NB4 (cell line): ENCODE measurements at regions not wholly inside any gene's neighbourhood (a gene's known extent, or its start where the extent isn't known, plus 50 kb on each side); places are given as distances from the start of the nearest gene placed in this dataset.
A peak's percentile ranks its signal among the peaks of the same experiment; 100 is the strongest.

ENCODE experiments used
- DNase-seq: peaks from one replicate; pipeline ENCODE4 v3.0.0; 2010; ENCODE audit warnings: low read depth
- H3K4me3 ChIP-seq: one replicate; pipeline ENCODE4 v1.5.1; 2011; ENCODE audit warnings: mild to moderate bottlenecking, low read depth, low read length, moderate library complexity
- MYC ChIP-seq: IDR thresholded peaks from 2 replicates; pipeline ENCODE4 v1.6.1; 2011; ENCODE audit warnings: low read depth, low read length
- POLR2A ChIP-seq: IDR thresholded peaks from 2 replicates; pipeline ENCODE4 v1.6.1; 2011; ENCODE audit warnings: mild to moderate bottlenecking; ENCODE audit not compliant: insufficient read length; ENCODE audit errors: extremely low read depth
- TF ChIP-seq, protein P1 (sequence below): IDR thresholded peaks from 2 replicates; pipeline ENCODE4 v1.6.1; 2011; ENCODE audit warnings: low read depth, low read length
- TF ChIP-seq, protein P2 (sequence below): IDR thresholded peaks from one replicate; pipeline ENCODE4 v1.5.1; 2012; ENCODE audit warnings: low read depth, low read length

DNA sequence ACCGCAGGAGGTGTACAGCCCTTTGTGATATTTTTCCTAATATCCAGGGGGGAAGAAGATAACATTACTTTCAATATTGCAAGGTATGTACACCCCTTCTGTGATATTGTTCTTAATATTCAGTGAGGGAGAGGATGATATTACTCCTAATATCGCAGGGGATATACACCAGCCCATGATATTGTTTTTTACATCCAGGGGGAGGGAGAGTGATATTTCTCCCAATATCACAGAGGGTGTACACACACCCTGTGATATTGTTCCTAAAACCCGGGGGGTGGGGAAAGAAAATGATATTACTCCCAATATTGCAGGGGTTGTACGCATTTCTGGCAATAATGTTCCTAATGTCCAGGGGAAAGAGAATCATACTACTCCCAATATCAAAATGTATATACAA, 58.0 kb upstream of the SLC25A48 start:
- H3K4me3 ChIP-seq, result no peak overlapping the region
- TF ChIP-seq, protein P1, sequence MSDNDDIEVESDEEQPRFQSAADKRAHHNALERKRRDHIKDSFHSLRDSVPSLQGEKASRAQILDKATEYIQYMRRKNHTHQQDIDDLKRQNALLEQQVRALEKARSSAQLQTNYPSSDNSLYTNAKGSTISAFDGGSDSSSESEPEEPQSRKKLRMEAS, result no peak
- TF ChIP-seq MYC, result no peak
- TF ChIP-seq, protein P2, sequence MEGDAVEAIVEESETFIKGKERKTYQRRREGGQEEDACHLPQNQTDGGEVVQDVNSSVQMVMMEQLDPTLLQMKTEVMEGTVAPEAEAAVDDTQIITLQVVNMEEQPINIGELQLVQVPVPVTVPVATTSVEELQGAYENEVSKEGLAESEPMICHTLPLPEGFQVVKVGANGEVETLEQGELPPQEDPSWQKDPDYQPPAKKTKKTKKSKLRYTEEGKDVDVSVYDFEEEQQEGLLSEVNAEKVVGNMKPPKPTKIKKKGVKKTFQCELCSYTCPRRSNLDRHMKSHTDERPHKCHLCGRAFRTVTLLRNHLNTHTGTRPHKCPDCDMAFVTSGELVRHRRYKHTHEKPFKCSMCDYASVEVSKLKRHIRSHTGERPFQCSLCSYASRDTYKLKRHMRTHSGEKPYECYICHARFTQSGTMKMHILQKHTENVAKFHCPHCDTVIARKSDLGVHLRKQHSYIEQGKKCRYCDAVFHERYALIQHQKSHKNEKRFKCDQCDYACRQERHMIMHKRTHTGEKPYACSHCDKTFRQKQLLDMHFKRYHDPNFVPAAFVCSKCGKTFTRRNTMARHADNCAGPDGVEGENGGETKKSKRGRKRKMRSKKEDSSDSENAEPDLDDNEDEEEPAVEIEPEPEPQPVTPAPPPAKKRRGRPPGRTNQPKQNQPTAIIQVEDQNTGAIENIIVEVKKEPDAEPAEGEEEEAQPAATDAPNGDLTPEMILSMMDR, result no peak
- TF ChIP-seq POLR2A, result no peak
- DNase-seq, result no peak

DNA sequence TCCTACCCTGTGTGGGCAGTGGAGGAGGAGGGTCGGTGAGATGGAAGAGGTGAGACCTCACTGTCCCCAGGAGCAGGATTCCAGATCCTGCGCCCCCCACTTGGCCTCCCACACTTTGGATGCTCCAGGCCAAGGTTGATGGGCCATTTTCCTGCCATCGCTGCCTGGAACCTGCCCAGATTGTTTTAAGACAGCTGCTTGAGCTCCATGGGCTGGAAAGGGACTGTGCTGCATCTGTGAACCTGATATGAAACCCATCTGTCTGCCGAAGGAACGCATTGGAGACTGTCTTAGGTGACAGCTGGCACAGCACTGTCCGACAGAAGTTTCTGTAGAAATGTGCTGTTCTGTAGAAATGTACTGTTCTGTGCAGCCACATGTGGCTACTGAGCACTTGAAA, 72.7 kb upstream of the SLC25A48 start:
- H3K4me3 ChIP-seq, result no peak overlapping the region
- DNase-seq, result no peak
- TF ChIP-seq POLR2A, result no peak
- TF ChIP-seq, protein P2, result no peak

DNA sequence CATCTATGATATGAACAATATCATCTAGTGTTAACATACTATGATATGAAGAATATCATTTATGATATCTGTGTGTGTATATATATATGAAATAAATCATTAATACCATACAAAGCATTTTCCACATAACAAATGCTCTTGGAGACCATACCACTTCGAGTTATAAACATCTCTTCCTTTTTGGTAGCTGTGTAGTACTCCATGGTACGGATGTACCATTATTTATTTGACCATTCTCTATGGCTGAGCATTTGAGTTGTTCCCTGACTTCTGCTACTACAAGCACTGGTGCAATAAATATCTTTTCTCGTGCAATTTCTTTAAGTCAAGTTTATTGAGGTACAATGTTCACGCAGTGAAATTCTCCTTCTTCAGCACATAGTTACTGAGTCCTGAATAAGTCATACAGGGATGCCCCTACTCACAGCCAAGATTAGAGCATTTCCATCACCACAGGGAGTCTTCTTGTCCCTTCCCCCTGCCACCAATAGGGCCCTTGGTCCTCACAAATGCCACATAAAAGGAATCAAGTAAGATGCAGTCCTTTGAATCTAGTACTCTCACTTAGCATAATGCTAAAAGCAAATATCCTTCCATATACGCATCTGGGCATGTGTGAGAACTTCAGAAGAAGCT, 75.2 kb upstream of the SLC25A48 start:
- H3K4me3 ChIP-seq, result no peak overlapping the region
- DNase-seq, result no peak

DNA sequence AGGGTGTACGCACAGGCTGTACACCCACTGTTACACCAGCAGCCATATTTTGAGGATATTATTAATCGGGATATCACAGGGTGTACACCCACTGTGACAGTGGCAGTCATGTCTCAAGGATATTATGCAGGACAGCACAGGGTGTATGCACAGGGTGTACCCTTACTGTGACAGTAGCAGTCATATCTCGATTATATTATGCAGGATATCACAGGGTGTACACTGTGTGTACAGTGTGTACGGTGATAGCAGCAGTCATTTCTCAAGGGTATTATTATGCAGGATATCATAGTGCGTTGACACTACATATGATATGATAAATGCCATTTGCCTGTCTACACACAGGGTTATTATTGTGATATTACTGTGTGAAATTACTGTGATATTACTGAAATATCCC, 80.5 kb upstream of the SLC25A48 start:
- H3K4me3 ChIP-seq, result no peak overlapping the region
- DNase-seq, result no peak
- TF ChIP-seq, protein P2, result no peak
- no peak for TF ChIP-seq POLR2A
- TF ChIP-seq MYC, result no peak
- TF ChIP-seq, protein P1, result no peak

More for the DNA sequence above, 75.2 kb upstream of the SLC25A48 start:
- TF ChIP-seq, protein P1, result no peak
- TF ChIP-seq, protein P2, result no peak
- TF ChIP-seq MYC (no peak), POLR2A (no peak)

DNA sequence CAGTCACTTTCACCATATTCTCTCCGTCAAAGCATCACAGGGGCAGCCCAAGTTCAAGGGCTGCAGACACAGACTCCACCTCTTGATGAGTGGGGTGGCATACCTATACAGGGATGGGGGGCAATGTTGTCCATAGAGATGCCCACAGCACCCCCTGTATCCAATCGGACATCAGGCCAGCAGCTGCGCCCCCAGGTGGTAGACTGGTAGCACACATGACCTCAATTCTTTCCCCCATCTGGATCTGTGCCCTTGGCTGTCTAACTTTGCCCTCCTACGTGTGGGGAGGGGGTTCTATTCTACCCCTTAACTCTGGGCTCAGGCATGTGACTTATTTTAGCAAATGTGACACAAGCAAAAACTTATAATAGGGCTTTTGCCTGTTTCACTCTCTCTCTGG, 84.0 kb upstream of the SLC25A48 start:
- no peak for TF ChIP-seq POLR2A
- TF ChIP-seq, protein P2, result peak; percentile 32
- no peak overlapping the region for H3K4me3 ChIP-seq
- DNase-seq, result no peak

DNA sequence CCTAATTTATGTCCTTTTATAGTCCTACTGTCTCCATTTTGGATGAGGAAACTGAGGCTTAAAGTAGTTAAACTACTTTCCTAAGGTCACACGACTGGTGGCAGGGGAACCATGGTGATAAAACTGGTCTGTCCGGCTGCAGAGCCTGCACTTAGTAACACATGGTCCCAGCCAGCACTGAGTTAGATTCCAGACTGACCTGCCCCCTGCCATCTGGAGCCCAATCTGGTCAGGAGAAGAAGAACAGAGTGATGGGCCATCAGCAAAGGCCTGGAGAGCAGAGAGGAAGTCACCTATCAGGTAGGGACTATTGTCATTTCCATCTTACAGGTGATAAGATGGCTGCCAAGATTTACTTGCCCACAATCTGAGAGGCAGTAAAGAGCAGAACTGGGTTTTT, 86.6 kb upstream of the SLC25A48 start:
- no peak overlapping the region for H3K4me3 ChIP-seq
- no peak for DNase-seq
- TF ChIP-seq, protein P1, result no peak
- TF ChIP-seq MYC, result no peak
